SK-N-SH (cell line): ENCODE measurements at regions not wholly inside any gene's neighbourhood (a gene's known extent, or its start where the extent isn't known, plus 50 kb on each side); places are given as distances from the start of the nearest gene placed in this dataset.

Experiments
- ELF1 ChIP-seq: IDR thresholded peaks from 2 replicates; pipeline ENCODE4 v1.4.0; 2012
- EZH2phosphoT487 ChIP-seq: fragments of 200-600 bp; sonication (generic); IDR thresholded peaks from 2 replicates; pipeline ENCODE4 v1.6.1; 2017; ENCODE audit warnings: low read depth, mixed run types, mild to moderate bottlenecking, antibody characterized with exemption, moderate library complexity, borderline replicate concordance
- JUND ChIP-seq: IDR thresholded peaks from 2 replicates; pipeline ENCODE4 v1.4.0; 2012
- NFIC ChIP-seq: IDR thresholded peaks from 2 replicates; pipeline ENCODE4 v1.4.0; 2012; ENCODE audit warnings: borderline replicate concordance
- POLR2AphosphoS5 ChIP-seq: IDR thresholded peaks from 2 replicates; pipeline ENCODE4 v1.6.1; 2012; ENCODE audit warnings: low read depth, low read length
- RAD21 ChIP-seq: IDR thresholded peaks from 2 replicates; pipeline ENCODE4 v1.6.1; 2012; ENCODE audit warnings: mild to moderate bottlenecking, low read length
- SIN3A ChIP-seq: IDR thresholded peaks from 2 replicates; pipeline ENCODE4 v1.6.1; 2012; ENCODE audit warnings: low read depth, mild to moderate bottlenecking, low read length, moderate library complexity, borderline replicate concordance
- SMC3 ChIP-seq: IDR thresholded peaks from 2 replicates; pipeline ENCODE4 v1.6.1; 2012; ENCODE audit warnings: low read depth, low read length, improper control_type of control experiment
- TAF1 ChIP-seq: IDR thresholded peaks from 2 replicates; pipeline ENCODE4 v1.6.1; 2012; ENCODE audit warnings: low read depth, mild to moderate bottlenecking, low read length, moderate library complexity, borderline replicate concordance
- TCF12 ChIP-seq: IDR thresholded peaks from 2 replicates; pipeline ENCODE4 v1.4.0; 2012
- TF ChIP-seq, protein P1 (sequence below): IDR thresholded peaks from 2 replicates; pipeline ENCODE4 v1.4.0; 2012; ENCODE audit warnings: low read depth, borderline replicate concordance
- TF ChIP-seq, protein P2 (sequence below): fragments of 200-600 bp; sonication (generic); IDR thresholded peaks from 2 replicates; pipeline ENCODE4 v1.6.1; 2017; ENCODE audit warnings: antibody characterized with exemption, mild to moderate bottlenecking, moderate library complexity
- TF ChIP-seq, protein P3 (sequence below): IDR thresholded peaks from 2 replicates; pipeline ENCODE4 v1.4.0; 2012; ENCODE audit warnings: low read depth

DNA sequence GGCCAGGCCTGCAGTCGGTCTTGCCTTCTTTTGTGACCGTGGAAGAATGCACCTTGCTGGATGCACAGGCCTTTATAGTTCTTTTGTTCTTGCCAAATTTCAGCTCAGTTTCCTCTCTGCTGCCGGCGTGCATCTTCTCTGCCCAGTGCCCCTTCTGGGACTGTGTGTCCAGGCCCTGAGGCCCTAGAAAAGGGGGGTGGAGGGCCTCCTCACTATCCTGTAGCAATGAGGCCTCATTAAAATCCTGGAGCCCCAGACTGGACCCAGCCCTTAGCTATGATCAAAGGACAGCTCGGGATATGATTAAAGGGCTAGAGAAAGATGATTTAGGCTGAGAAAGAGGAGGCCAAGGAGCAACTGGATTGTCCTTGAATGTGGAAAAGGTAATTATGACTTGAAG lies 229.8 kb downstream of the SEC14L1 start:
- TF ChIP-seq POLR2AphosphoS5 = no peak
- TF ChIP-seq ELF1 = no peak
- TF ChIP-seq EZH2phosphoT487 = no peak
- no peak for TF ChIP-seq SMC3
- TF ChIP-seq, protein P1, sequence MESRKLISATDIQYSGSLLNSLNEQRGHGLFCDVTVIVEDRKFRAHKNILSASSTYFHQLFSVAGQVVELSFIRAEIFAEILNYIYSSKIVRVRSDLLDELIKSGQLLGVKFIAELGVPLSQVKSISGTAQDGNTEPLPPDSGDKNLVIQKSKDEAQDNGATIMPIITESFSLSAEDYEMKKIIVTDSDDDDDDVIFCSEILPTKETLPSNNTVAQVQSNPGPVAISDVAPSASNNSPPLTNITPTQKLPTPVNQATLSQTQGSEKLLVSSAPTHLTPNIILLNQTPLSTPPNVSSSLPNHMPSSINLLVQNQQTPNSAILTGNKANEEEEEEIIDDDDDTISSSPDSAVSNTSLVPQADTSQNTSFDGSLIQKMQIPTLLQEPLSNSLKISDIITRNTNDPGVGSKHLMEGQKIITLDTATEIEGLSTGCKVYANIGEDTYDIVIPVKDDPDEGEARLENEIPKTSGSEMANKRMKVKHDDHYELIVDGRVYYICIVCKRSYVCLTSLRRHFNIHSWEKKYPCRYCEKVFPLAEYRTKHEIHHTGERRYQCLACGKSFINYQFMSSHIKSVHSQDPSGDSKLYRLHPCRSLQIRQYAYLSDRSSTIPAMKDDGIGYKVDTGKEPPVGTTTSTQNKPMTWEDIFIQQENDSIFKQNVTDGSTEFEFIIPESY = no peak
- TF ChIP-seq, protein P2, sequence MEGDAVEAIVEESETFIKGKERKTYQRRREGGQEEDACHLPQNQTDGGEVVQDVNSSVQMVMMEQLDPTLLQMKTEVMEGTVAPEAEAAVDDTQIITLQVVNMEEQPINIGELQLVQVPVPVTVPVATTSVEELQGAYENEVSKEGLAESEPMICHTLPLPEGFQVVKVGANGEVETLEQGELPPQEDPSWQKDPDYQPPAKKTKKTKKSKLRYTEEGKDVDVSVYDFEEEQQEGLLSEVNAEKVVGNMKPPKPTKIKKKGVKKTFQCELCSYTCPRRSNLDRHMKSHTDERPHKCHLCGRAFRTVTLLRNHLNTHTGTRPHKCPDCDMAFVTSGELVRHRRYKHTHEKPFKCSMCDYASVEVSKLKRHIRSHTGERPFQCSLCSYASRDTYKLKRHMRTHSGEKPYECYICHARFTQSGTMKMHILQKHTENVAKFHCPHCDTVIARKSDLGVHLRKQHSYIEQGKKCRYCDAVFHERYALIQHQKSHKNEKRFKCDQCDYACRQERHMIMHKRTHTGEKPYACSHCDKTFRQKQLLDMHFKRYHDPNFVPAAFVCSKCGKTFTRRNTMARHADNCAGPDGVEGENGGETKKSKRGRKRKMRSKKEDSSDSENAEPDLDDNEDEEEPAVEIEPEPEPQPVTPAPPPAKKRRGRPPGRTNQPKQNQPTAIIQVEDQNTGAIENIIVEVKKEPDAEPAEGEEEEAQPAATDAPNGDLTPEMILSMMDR = no peak
- no peak for TF ChIP-seq RAD21
- no peak for TF ChIP-seq JUND
- no peak for TF ChIP-seq TCF12
- TF ChIP-seq NFIC = no peak
- no peak for TF ChIP-seq TAF1
- TF ChIP-seq, protein P3, sequence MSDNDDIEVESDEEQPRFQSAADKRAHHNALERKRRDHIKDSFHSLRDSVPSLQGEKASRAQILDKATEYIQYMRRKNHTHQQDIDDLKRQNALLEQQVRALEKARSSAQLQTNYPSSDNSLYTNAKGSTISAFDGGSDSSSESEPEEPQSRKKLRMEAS = no peak
- TF ChIP-seq SIN3A = no peak
